Trophoblast cell (in vitro differentiated cells and primary cell): ENCODE measurements at regions not wholly inside any gene's neighbourhood (a gene's known extent, or its start where the extent isn't known, plus 50 kb on each side); places are given as distances from the start of the nearest gene placed in this dataset.

Experiments
- DNase-seq, 2 donors: peaks; one replicate each; pipeline ENCODE4 v3.0.0-alpha.2; 2016
- H2AFZ ChIP-seq: 2 replicates; pipeline ENCODE4 v1.6.1; 2013; ENCODE audit warnings: low read length, moderate library complexity, mild to moderate bottlenecking; ENCODE audit not compliant: insufficient read depth, poor library complexity
- H2AK5ac ChIP-seq: 2 replicates; pipeline ENCODE4 v1.6.1; 2013; ENCODE audit warnings: mild to moderate bottlenecking, low read length
- H2BK120ac ChIP-seq: 2 replicates; pipeline ENCODE4 v1.6.1; 2013; ENCODE audit warnings: low read length, mild to moderate bottlenecking, moderate library complexity; ENCODE audit not compliant: insufficient read depth, poor library complexity
- H2BK12ac ChIP-seq: 2 replicates; pipeline ENCODE4 v1.6.1; 2013; ENCODE audit warnings: mild to moderate bottlenecking, low read length, moderate library complexity
- H2BK5ac ChIP-seq: 2 replicates; pipeline ENCODE4 v1.6.1; 2013; ENCODE audit warnings: low read length, low read depth, moderate library complexity, mild to moderate bottlenecking; ENCODE audit not compliant: poor library complexity
- H3K14ac ChIP-seq: 2 replicates; pipeline ENCODE4 v1.6.1; 2013; ENCODE audit warnings: mild to moderate bottlenecking, low read length
- H3K18ac ChIP-seq: 2 replicates; pipeline ENCODE4 v1.6.1; 2013; ENCODE audit warnings: mild to moderate bottlenecking, low read length
- H3K23ac ChIP-seq: 2 replicates; pipeline ENCODE4 v1.6.1; 2013; ENCODE audit warnings: low read length
- H3K27ac ChIP-seq: 2 replicates; pipeline ENCODE4 v1.5.1; 2013; ENCODE audit warnings: low read depth, mild to moderate bottlenecking, inconsistent platforms, low read length, moderate library complexity
- H3K27me3 ChIP-seq: 2 replicates; pipeline ENCODE4 v1.6.1; 2013; ENCODE audit warnings: inconsistent platforms, mild to moderate bottlenecking, low read length, moderate library complexity; ENCODE audit not compliant: insufficient read depth
- H3K36me3 ChIP-seq, 2 experiments: 1 replicate in 1 of 2; 2 replicates in 1 of 2; pipeline ENCODE4 v1.6.1; 2013; ENCODE audit warnings: low read length in 2 of 2, mild to moderate bottlenecking in 2 of 2, moderate library complexity in 1 of 2; ENCODE audit not compliant: insufficient read depth in 2 of 2, control insufficient read depth in 1 of 2
- H3K4ac ChIP-seq: 2 replicates; pipeline ENCODE4 v1.6.1; 2013; ENCODE audit warnings: low read depth, mild to moderate bottlenecking, low read length, moderate library complexity
- H3K4me1 ChIP-seq, 2 experiments: 1 replicate in 1 of 2; 2 replicates in 1 of 2; pipeline ENCODE4 v1.6.1; 2013; ENCODE audit warnings: low read length in 2 of 2, mild to moderate bottlenecking in 2 of 2, moderate library complexity in 1 of 2; ENCODE audit not compliant: insufficient read depth in 2 of 2, control insufficient read depth in 1 of 2
- H3K4me2 ChIP-seq: 2 replicates; pipeline ENCODE4 v1.6.1; 2013; ENCODE audit warnings: inconsistent platforms, mild to moderate bottlenecking, low read length, moderate library complexity
- H3K4me3 ChIP-seq: 2 replicates; pipeline ENCODE4 v1.5.1; 2013; ENCODE audit warnings: mild to moderate bottlenecking, low read depth, low read length, inconsistent platforms
- H3K79me1 ChIP-seq: one replicate; pipeline ENCODE4 v1.6.1; 2013; ENCODE audit warnings: low read length
- H3K79me2 ChIP-seq: 2 replicates; pipeline ENCODE4 v1.6.1; 2013; ENCODE audit warnings: low read length, mild to moderate bottlenecking; ENCODE audit not compliant: control insufficient read depth, insufficient read depth, poor library complexity
- H3K9ac ChIP-seq: 2 replicates; pipeline ENCODE4 v1.6.1; 2013; ENCODE audit warnings: mild to moderate bottlenecking, low read length
- H3K9me3 ChIP-seq: 2 replicates; pipeline ENCODE4 v1.6.1; 2013; ENCODE audit warnings: low read depth, mild to moderate bottlenecking, control low read depth, inconsistent platforms, low read length; ENCODE audit not compliant: insufficient read depth
- H4K12ac ChIP-seq: 2 replicates; pipeline ENCODE4 v1.6.1; 2013; ENCODE audit warnings: low read depth, mild to moderate bottlenecking, low read length, moderate library complexity
- H4K8ac ChIP-seq: 2 replicates; pipeline ENCODE4 v1.6.1; 2013; ENCODE audit warnings: low read depth, mild to moderate bottlenecking, low read length, moderate library complexity
- H4K91ac ChIP-seq: one replicate; pipeline ENCODE4 v1.6.1; 2013; ENCODE audit warnings: low read depth, mild to moderate bottlenecking, low read length, moderate library complexity
- WGBS: extraction: QIAGEN DNeasy Blood & Tissue Kit; methylation state at CpG from one replicate; pipeline ENCODE4 v1.1.7; 2013; ENCODE audit warnings: missing lambda C conversion rate; ENCODE audit not compliant: insufficient read length, insufficient coverage; ENCODE audit errors: extremely low coverage; 5-methylcytosine and 5-hydroxymethylcytosine counted together

DNA sequence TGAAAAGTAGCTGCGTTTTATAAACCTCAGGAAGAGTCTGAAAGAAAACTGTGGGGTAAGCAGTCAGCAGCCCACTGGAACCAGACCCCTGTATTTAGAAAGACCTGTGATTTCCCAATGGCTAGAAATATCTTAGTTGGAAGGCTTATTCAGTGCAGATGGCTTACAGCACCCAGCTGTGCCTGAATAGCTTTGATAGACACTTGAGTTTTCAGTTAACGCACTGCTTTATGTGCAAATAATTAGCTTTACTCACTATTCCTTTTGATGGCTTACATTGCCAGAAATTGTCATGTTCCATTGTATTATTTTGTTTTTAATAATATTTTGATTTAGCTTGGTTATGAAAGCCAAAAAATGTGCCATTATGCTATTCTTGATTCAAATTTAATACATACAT is 465.3 kb upstream of the SYNCRIP start:
- no peak overlapping the region for H4K91ac ChIP-seq
- DNase-seq, result no peak

DNA sequence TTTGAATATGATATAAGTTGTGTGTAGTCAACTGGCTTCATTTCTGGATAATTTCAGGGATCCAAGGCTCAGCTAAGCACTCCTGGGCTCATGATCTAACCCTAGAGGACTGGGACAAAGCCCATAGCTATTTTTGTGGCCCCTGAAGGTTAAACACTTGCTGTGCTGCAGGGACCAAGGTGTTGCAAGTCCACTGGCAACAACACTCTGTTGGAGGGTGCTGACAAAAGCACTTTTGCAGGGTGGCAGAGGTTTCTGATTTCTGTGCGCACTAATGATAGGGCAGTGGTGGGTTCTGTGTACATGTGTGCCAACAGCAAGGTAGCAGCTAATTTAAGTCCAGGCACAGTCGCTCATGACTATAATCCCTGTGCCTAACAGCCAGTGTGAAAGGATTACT is 445.3 kb upstream of the SYNCRIP start:
- no peak overlapping the region for H2BK12ac ChIP-seq

More for the DNA sequence above, 465.3 kb upstream of the SYNCRIP start:
- Histone ChIP-seq H3K4me2 (no peak overlapping the region), H2BK120ac (no peak overlapping the region), H3K27me3 (no peaks in the 10 kb centered on the region), H3K4me3 (no peak overlapping the region), H3K4me1 (no peaks in the 10 kb centered on the region), H3K79me2 (no peaks in the 10 kb centered on the region), H3K18ac (no peak overlapping the region), H3K79me1 (no peaks in the 10 kb centered on the region), H4K12ac (no peak overlapping the region), H2BK12ac (no peak overlapping the region), H3K23ac (no peak overlapping the region), H3K9me3 (no peaks in the 10 kb centered on the region), H2BK5ac (no peak overlapping the region), H4K8ac (no peak overlapping the region), H3K36me3 (no peaks in the 10 kb centered on the region), H3K9ac (no peak overlapping the region), H2AFZ (no peak overlapping the region), H3K27ac (no peak overlapping the region), H3K4ac (no peak overlapping the region), H2AK5ac (no peak overlapping the region), H3K14ac (no peak overlapping the region)
- WGBS, result no CpG with 5 or more reads among the region's 2 CpGs

DNA sequence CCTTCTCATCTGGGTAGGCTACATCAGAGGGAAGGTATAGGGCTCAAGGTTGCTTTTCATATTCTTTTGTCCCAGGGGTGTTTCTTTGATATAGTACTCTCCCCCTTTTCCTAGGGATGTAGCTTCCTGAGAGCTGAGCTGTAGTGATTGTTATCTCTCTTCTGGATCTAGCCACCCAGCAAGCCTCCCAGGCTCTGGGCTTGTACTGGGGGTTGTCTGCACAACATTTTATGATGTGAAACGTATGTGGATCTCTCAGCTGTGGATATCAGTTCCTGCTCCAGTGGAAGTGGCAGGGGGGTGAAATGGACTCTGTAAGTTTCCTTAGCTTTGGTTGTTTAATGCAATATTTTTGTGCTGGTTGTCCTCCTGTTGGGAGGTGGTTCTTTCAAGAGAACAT is 437.3 kb upstream of the SYNCRIP start:
- Histone ChIP-seq H3K79me1 (no peaks in the 10 kb centered on the region), H3K4ac (no peak overlapping the region), H2BK12ac (no peak overlapping the region), H3K4me1 (peaks cover 0 to 2% of the 10 kb centered on the region in 2 experiments), H3K9ac (no peak overlapping the region), H3K79me2 (no peaks in the 10 kb centered on the region), H3K14ac (no peak overlapping the region), H3K4me3 (no peak overlapping the region), H4K91ac (no peak overlapping the region), H4K8ac (no peak overlapping the region), H3K23ac (no peak overlapping the region), H3K9me3 (no peaks in the 10 kb centered on the region), H3K36me3 (no peaks in the 10 kb centered on the region), H2AK5ac (no peak overlapping the region), H3K27ac (no peak overlapping the region), H2BK5ac (no peak overlapping the region), H3K18ac (no peak overlapping the region), H2BK120ac (no peak overlapping the region), H2AFZ (no peak overlapping the region), H3K4me2 (no peak overlapping the region), H4K12ac (no peak overlapping the region), H3K27me3 (no peaks in the 10 kb centered on the region)
- no CpG with 5 or more reads among the region's 1 CpG for WGBS
- no peak for DNase-seq

More for the DNA sequence above, 445.3 kb upstream of the SYNCRIP start:
- no peak overlapping the region for H3K18ac ChIP-seq
- no peak overlapping the region for H2BK120ac ChIP-seq
- no peak overlapping the region for H3K27ac ChIP-seq
- no peak overlapping the region for H3K14ac ChIP-seq
- H3K4me3 ChIP-seq, result no peak overlapping the region
- no peaks in the 10 kb centered on the region for H3K79me1 ChIP-seq
- H4K12ac ChIP-seq, result no peak overlapping the region
- H3K36me3 ChIP-seq, result no peaks in the 10 kb centered on the region
- H2BK5ac ChIP-seq, result no peak overlapping the region
- no peak overlapping the region for H3K9ac ChIP-seq
- no peaks in the 10 kb centered on the region for H3K9me3 ChIP-seq
- H3K27me3 ChIP-seq, result no peaks in the 10 kb centered on the region
- H3K4ac ChIP-seq, result no peak overlapping the region
- no peaks in the 10 kb centered on the region for H3K4me1 ChIP-seq
- H3K79me2 ChIP-seq, result no peaks in the 10 kb centered on the region
- no peak overlapping the region for H2AFZ ChIP-seq
- no peak overlapping the region for H3K23ac ChIP-seq
- no peak overlapping the region for H3K4me2 ChIP-seq
- H4K91ac ChIP-seq, result no peak overlapping the region
- H2AK5ac ChIP-seq, result no peak overlapping the region
- no peak for DNase-seq
- no peak overlapping the region for H4K8ac ChIP-seq
- no CpG with 5 or more reads among the region's 2 CpGs for WGBS

DNA sequence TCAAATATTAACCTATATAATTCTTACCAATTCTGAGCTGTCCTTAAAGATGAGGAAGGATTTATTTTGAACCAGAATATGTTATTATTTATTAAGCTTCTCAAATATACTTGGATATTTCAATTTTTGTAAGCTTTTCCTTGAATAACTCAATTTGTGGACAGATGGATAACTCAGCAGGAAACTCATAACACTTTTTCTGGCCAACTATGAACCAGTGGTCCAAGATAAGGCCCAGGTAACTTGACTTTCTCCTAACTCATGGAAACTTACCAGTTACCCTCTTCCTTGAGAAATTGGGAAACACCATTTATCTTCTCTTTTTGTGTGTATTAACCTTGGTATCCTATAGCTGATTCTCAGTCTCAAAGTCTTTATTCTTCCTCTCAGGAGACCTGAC is 427.5 kb upstream of the SYNCRIP start:
- Histone ChIP-seq H2BK12ac (no peak overlapping the region), H4K12ac (no peak overlapping the region)

More for the DNA sequence above, 427.5 kb upstream of the SYNCRIP start:
- H3K4me2 ChIP-seq, result no peak overlapping the region
- H3K4ac ChIP-seq, result no peak overlapping the region
- H3K27me3 ChIP-seq, result no peaks in the 10 kb centered on the region
- H3K4me3 ChIP-seq, result no peak overlapping the region
- H2AK5ac ChIP-seq, result no peak overlapping the region
- H3K79me1 ChIP-seq, result no peaks in the 10 kb centered on the region
- no peak overlapping the region for H3K14ac ChIP-seq
- H3K18ac ChIP-seq, result no peak overlapping the region
- H3K9me3 ChIP-seq, result no peaks in the 10 kb centered on the region
- no peak overlapping the region for H4K8ac ChIP-seq
- no peak overlapping the region for H3K9ac ChIP-seq
- H2BK5ac ChIP-seq, result no peak overlapping the region
- H3K27ac ChIP-seq, result no peak overlapping the region
- no peak overlapping the region for H2BK120ac ChIP-seq
- peaks cover 0 to 5% of the 10 kb centered on the region in 2 experiments for H3K4me1 ChIP-seq
- no peak for DNase-seq
- no peak overlapping the region for H3K23ac ChIP-seq
- no peaks in the 10 kb centered on the region for H3K79me2 ChIP-seq
- no peak overlapping the region for H2AFZ ChIP-seq
- H3K36me3 ChIP-seq, result no peaks in the 10 kb centered on the region
- H4K91ac ChIP-seq, result no peak overlapping the region
